VCaP (cell line): ENCODE measurements at regions not wholly inside any gene's neighbourhood (a gene's known extent, or its start where the extent isn't known, plus 50 kb on each side); places are given as distances from the start of the nearest gene placed in this dataset.

Experiments
- H3K27ac ChIP-seq: fragments of 450-650 bp; 2 replicates; pipeline ENCODE4 v1.5.1; 2017
- TF ChIP-seq, protein P1 (sequence below): fragments of 450-650 bp; conservative IDR thresholded peaks from 2 replicates; pipeline ENCODE4 v1.5.1; 2017; ENCODE audit warnings: mild to moderate bottlenecking, moderate library complexity

DNA sequence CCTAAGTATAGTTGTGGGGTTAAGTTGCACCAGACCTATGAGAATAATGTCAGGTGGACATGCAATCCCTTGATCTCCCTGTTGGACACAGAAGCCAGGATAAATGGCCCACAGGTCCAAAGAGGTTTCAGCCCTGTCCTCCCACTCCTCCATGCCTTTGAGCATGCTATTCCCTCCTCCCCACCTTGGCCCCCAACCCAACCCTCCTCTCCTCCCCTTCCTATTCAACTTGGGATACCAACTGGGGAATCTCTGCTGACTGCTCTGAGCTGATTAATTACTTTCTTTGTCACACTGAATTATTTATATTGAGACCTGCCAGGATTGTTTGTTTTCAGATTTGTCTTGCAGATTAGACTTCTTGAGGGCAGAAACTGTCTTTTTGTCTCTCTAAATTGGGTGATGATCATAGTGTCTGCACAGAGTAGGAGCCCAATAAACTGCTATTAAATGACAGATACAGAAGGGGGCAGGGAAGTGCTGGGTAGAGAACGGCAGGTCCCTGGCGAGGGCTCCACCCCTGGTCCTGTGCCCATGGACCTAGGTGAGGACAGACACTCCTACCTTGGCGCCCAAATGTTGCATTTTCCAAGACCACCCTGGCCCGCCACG is 120.9 kb downstream of the UNC5CL start:
- TF ChIP-seq, protein P1, sequence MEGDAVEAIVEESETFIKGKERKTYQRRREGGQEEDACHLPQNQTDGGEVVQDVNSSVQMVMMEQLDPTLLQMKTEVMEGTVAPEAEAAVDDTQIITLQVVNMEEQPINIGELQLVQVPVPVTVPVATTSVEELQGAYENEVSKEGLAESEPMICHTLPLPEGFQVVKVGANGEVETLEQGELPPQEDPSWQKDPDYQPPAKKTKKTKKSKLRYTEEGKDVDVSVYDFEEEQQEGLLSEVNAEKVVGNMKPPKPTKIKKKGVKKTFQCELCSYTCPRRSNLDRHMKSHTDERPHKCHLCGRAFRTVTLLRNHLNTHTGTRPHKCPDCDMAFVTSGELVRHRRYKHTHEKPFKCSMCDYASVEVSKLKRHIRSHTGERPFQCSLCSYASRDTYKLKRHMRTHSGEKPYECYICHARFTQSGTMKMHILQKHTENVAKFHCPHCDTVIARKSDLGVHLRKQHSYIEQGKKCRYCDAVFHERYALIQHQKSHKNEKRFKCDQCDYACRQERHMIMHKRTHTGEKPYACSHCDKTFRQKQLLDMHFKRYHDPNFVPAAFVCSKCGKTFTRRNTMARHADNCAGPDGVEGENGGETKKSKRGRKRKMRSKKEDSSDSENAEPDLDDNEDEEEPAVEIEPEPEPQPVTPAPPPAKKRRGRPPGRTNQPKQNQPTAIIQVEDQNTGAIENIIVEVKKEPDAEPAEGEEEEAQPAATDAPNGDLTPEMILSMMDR: peak; percentile 24

DNA sequence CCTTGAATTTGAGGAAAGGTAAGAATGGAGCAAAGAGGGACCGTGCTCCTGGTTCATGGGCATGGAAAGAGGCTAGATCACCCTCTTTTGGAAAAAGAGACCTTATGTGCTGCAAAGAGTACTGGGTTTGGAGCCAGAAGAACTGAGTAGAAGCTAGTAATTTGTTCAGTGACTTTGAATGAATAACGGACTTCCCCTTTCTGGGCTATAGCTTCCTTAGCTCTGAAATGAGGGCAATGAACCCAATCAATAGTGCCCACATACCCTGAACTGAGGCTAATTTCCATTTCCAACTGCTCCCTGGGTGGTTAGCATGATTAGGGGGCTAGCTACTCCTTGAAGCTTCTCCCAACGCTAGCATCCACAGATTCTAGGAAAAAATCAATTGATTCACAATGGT is 121.4 kb downstream of the UNC5CL start:
- TF ChIP-seq, protein P1: no peak
- peak overlapping the region; percentile 85 for H3K27ac ChIP-seq

More for the DNA sequence above, 120.9 kb downstream of the UNC5CL start:
- H3K27ac ChIP-seq: peak overlapping the region; percentile 85

DNA sequence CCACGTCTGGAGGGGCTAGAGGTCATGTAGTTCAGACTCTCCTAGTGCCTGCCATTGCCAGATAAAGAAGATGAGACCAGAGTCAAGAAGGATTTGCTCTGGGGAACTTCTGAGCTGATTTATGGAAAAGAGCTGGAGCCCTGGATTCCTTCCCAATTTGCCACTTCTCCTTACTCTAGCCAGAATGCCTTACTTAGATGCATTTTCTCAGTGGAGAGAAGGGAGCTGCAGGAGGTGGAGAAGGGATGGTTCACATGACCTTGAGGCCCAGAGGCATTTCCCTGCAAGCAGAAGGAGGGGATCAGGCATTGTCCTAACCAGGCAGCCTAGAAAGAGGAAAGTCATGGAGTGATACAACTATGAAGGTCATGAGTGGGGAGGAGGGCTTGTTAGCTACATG is 122.2 kb downstream of the UNC5CL start:
- peak overlapping the region; percentile 85 for H3K27ac ChIP-seq
- TF ChIP-seq, protein P1: no peak

DNA sequence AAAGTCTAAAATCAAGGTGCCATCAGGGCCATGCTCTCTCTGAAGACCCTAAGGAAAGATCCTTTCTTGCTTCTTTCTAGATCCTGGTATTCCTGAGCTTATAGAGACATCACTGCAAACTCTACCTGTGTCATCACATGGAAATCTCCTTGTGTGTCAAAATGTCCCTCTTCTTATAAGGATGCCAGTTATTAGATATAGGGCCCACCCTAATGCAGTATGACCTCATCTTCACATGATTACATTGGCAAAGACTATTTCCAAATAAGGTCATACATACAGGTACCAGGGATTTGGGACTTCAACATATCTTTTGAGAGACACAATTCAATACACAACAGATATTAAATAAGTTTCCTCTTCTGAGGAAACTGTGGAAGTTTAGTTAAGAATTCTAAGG is 123.9 kb downstream of the UNC5CL start:
- H3K27ac ChIP-seq: peak overlapping the region; percentile 85
- TF ChIP-seq, protein P1: no peak

DNA sequence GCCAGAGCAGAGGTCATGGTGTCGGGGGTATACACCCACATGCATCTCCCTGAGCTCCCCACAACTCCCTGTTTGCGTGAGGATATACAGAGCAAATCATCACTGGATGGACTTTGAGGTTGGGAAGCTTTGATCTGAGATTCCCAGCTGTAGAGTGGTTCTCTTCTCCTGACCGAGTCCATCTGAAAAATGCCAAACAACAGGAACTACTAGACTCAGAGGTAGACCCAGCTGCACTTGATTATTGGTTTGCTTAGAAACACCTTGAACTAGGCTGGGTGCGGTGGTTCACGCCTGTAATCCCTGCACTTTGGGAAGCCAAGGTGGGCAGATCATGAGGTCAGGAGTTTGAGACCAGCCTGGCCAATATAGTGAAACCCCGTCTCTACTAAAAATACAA is 125.0 kb downstream of the UNC5CL start:
- peak overlapping the region; percentile 85; the same call in 1 of the 2 replicates for H3K27ac ChIP-seq
- TF ChIP-seq, protein P1: no peak

DNA sequence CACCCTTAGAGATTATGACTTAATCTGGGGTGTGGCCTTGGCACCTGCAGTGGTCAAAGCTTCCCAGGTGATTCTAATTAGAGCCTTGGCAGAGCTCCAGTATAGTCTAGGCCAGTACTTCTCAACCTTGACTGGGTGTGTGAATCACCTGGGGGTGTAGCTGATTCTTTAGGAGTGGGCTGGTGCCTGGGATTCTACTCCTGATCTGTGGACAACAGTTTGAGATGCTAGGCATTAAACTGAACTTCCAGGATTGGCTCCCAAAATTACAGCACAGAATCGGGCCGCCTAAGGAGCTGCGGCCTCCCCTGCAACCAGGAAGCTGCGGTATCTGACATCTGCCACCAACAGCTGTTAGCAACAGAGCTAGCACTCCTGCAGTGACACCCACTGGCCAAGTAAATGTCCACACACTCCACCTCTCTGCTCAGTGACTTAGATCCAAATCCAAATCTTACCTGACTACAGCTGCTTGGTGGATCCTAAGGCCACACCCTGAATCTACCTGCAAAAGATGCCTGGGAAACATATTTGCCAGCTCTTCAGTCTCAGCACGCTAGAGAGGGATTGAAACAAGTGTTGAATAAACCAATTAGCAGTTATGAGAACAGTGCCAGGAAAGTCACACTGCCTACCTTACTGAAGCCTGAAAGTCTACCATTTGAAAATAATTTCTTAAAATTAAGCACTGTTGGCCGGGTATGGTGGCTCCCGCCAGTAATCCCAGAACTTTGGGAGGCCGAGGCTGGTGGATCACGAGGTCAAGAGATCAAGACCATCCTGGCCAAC is 126.7 kb downstream of the UNC5CL start:
- TF ChIP-seq, protein P1: peak; percentile 63
- no peak overlapping the region; the same call in 1 of the 2 replicates for H3K27ac ChIP-seq

DNA sequence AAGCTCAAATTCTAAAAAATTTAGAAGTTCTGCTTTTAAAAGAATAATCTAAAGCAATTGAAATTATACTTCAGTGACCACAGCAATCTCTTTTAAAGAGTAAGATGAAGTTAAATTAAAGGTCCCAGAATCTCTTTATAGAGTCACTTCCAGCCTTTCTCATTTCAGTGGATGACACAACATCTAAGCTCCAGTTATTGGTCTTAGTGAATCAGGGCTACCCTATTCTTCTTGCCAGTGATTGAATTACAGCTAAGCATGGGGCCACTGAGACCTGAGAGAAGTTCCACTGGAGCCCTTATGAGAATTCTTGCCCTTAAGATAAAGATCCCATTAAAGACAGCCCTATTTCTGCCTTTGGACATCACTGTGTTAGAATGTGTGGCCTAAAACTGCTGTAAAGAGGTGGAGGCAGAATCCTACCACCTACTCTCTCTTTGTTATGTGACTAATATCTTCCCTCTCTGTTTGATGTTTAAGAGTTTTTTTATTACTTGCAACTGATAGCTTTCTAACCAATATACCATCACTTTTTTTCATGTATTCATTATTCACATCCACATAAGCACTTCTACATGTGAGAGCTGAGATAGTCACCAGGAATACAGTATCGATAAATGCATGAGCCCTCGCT is 128.6 kb downstream of the UNC5CL start:
- TF ChIP-seq, protein P1: no peak
- H3K27ac ChIP-seq: peak overlapping the region; percentile 9; the same call in 1 of the 2 replicates
